ENCODE measurements at regions not wholly inside any gene's neighbourhood (a gene's known extent, or its start where the extent isn't known, plus 50 kb on each side); places are given as distances from the start of the nearest gene placed in this dataset.

- no peak for TF ChIP-seq POLR2A (IDR thresholded peaks at IDR 0.05)
- no peak for TF ChIP-seq CTCF (IDR thresholded peaks at IDR 0.05)
Observed at GRCh38 chr2:239895116-239895515, 130.0 kb downstream of the NDUFA10 start.
